Activated naive CD4-positive, alpha-beta T cell treated with anti-CD3 and anti-CD28 coated beads for 36 hours (primary cell): ENCODE measurements at regions not wholly inside any gene's neighbourhood (a gene's known extent, or its start where the extent isn't known, plus 50 kb on each side); places are given as distances from the start of the nearest gene placed in this dataset. TPM values are rescaled to one million over a fixed set of nuclear protein-coding genes. Genes with fewer than 3 reads are reported as not detected.

Source experiments
- CTCF ChIA-PET: fragments of 350-600 bp; sonication (Branson Sonifier 250); formaldehyde crosslinking; loops from one replicate; lab custom pipeline; 2021; ENCODE audit warnings: antibody characterized with exemption; lab: Charles Lee
- DNase-seq: peaks from one replicate; pipeline ENCODE4 v3.0.0-alpha.2; 2020
- H3K27ac Mint-ChIP-seq: one replicate; pipeline ENCODE4 v1.8.0; 2021; ENCODE audit warnings: mild to moderate bottlenecking, mixed read lengths
- H3K27me3 Mint-ChIP-seq: one replicate; pipeline ENCODE4 v1.8.0; 2021; ENCODE audit warnings: low read depth, mixed read lengths
- H3K36me3 Mint-ChIP-seq: one replicate; pipeline ENCODE4 v1.8.0; 2021; ENCODE audit warnings: low read depth, mixed read lengths
- H3K4me1 Mint-ChIP-seq: one replicate; pipeline ENCODE4 v1.8.0; 2021; ENCODE audit warnings: low read depth, mixed read lengths
- H3K4me3 Mint-ChIP-seq: one replicate; pipeline ENCODE4 v1.8.0; 2021; ENCODE audit warnings: mild to moderate bottlenecking, moderate library complexity, mixed read lengths
- H3K9me3 Mint-ChIP-seq: one replicate; pipeline ENCODE4 v1.8.0; 2021; ENCODE audit warnings: mixed read lengths
- intact Hi-C: fragments of 100-400 bp; cut with micrococcal nuclease; formaldehyde crosslinking; loops from one replicate; pipeline ENCODE4 v1.15.1; 2023
- microRNA-seq: library from miRNA; unstranded; fragments of <30 nt; microRNA quantifications from one replicate; pipeline ENCODE4 v1.2.0, GENCODE V29; 2022; ENCODE audit warnings: borderline microRNAs expressed, borderline replicate concordance

DNA sequence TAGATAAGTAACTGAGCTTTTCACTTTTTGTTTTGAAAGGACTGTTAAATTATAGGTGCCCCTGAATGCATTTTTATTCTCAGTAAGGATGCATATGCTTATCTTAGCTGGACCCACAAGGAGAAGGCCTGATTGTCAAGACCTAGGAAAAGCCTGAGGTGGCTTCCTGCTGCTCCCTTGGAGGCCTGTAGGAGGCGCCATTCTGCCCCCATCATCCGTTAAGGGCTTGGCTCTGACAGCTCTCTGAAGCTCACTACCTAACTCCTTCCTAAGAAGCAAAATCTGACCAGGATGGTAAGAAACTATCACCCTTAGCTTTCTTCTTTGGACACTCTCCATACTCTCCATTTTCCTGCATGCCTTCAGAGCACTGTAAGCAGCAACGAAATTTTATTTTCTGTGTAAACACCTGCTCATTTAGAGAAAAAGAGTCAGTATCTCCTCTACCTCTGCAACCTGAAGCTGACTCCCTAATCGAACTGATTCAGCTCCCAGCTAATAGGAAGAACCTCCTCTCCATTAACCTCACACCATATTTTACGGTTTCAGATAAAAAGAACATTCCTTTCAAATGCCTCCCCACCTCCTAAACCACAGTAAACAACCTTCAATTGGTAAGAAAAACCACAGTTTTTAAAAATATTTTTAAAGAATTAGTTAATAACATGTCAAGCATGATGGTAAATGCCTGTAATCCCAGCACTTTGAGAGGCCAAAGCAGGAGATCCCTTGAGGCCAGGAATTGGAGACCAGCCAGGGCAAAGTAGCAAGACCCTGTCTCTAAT, 73.4 kb upstream of the EDNRA start:
- Mint-ChIP-seq H3K4me1 (no peaks in the 10 kb centered on the region), H3K27ac (no peak overlapping the region), H3K9me3 (peaks cover 2% of the 10 kb centered on the region), H3K4me3 (no peak overlapping the region), H3K36me3 (no peaks in the 10 kb centered on the region), H3K27me3 (peaks cover 4% of the 10 kb centered on the region)
- no peak for DNase-seq
- intact Hi-C loops = no loop called here
- CTCF ChIA-PET = interaction anchor here (0.6 to 0.7 kb wide), 2 partner anchors 126 to 246 kb away, joined by 3 read pairs; no protein-coding TSS in a partner anchor

DNA sequence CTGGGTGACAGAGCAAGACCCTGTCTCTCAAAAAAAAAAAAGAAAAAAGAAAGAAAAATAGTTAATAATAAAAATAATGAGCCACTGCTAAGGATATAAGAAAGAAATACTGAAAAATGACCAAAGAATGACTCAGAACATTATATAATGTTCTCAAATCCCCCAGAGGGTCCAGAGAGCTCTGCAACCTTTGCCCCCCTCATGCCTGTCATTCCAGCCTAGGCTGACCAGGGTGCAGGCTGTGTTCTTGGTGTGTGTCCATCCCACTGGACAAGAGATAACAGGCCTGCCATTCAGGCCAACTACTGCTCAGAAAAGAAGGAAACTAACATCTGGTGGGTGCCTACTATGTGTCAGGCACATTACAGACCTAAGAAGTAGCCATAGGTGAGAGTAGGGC, 72.7 kb upstream of the EDNRA start:
- CTCF ChIA-PET = interaction anchor here (0.6 kb wide), 1 partner anchor 125 kb away, joined by 3 read pairs; no protein-coding TSS in a partner anchor
- intact Hi-C loops = no loop called here
- no peak overlapping the region for H3K27ac Mint-ChIP-seq
- H3K9me3 Mint-ChIP-seq = peaks cover 2% of the 10 kb centered on the region
- H3K36me3 Mint-ChIP-seq = no peaks in the 10 kb centered on the region
- H3K4me3 Mint-ChIP-seq = no peak overlapping the region
- no peak for DNase-seq
- H3K4me1 Mint-ChIP-seq = no peaks in the 10 kb centered on the region
- H3K27me3 Mint-ChIP-seq = peaks cover 4% of the 10 kb centered on the region

DNA sequence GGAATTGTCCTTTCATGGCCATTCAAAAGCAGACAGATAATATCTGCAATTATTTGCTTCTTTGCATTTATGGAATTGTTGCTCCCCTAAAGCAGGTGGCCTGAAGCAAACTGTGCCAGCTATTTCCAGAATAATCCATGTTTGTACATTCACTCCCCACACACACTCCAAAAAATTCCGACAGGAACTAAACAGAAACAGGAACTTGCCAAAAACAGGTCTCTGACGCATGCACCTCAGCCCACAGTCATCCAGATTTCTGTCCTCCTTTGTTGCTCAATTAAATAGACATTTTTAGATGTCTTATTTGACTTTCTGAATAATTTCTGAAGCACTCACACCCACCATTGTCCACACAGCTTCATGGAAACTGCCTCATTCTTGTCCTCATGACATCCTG, 71.5 kb upstream of the EDNRA start:
- CTCF ChIA-PET = no interaction called here
- no peaks in the 10 kb centered on the region for H3K36me3 Mint-ChIP-seq

DNA sequence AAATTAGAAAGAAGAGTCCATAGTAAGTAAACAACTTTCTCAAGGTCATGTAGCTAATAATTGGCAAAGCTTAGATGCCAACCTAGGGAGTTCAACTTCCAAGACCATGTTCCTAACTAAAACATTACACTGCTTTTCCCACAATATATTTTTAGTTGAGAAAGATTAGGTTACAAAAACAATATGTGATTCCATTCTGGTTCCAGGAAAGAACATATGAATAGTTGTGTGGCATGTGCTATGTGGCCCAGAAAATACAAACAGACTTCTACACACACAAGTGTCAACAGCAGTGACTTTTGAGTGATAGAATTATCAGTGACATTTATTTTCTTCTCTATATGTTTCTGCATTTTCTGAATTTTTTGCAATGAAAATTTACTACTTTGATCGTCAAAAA, 62.7 kb upstream of the EDNRA start:
- CTCF ChIA-PET = no interaction called here
- no peaks in the 10 kb centered on the region for H3K27me3 Mint-ChIP-seq
- no peaks in the 10 kb centered on the region for H3K36me3 Mint-ChIP-seq
- H3K27ac Mint-ChIP-seq = no peak overlapping the region
- DNase-seq = no peak
- no peaks in the 10 kb centered on the region for H3K4me1 Mint-ChIP-seq
- H3K9me3 Mint-ChIP-seq = peaks cover 2% of the 10 kb centered on the region
- no peak overlapping the region for H3K4me3 Mint-ChIP-seq
- intact Hi-C loops = no loop called here

More for the DNA sequence above, 71.5 kb upstream of the EDNRA start:
- intact Hi-C loops = no loop called here
- Mint-ChIP-seq H3K4me3 (no peak overlapping the region), H3K27me3 (peaks cover 4% of the 10 kb centered on the region), H3K4me1 (no peaks in the 10 kb centered on the region), H3K9me3 (peaks cover 4% of the 10 kb centered on the region), H3K27ac (no peak overlapping the region)
- no peak for DNase-seq

DNA sequence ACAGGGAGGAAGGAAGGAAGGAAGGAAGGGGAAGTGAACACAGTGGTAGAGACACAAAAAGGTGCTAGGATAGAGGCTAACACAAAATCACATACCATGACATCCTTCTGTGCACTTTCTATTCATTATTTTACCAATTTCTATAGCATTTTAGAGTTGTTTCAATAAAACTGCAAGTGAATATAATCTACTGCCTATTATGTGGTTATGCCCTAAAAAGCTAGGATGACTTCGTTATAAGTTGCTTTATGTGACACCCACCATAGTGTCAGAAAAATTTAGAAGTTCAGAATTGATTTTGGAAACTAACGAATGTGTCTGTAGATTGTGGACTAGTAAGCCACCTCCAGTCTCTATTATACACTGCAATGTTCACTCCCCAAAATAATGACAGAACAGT, 59.4 kb upstream of the EDNRA start:
- H3K9me3 Mint-ChIP-seq = no peaks in the 10 kb centered on the region
- intact Hi-C loops = no loop called here
- H3K27ac Mint-ChIP-seq = no peak overlapping the region
- DNase-seq = no peak
- no peaks in the 10 kb centered on the region for H3K27me3 Mint-ChIP-seq
- H3K4me1 Mint-ChIP-seq = no peaks in the 10 kb centered on the region
- H3K4me3 Mint-ChIP-seq = no peak overlapping the region
- no peaks in the 10 kb centered on the region for H3K36me3 Mint-ChIP-seq
- CTCF ChIA-PET = no interaction called here

DNA sequence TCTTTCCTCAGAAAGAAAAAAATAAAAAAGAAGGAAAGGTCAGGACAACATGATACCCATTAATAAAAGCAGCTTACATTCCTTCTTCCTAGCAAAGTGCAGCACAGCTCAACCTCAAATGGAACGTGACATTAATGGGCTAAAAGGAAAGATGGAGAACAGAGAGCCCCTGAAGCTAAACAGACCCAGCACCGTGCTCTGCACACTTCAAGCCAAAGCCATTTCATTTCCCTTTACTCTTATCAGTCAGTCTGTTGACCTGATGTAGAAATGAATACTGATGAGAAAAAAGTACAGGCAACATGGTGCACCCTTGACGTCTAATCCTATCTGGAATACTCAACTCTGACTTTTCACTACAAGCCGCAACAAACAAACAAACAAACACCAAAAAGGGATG, 57.7 kb upstream of the EDNRA start:
- CTCF ChIA-PET = no interaction called here
- peaks cover 2% of the 10 kb centered on the region for H3K27me3 Mint-ChIP-seq

DNA sequence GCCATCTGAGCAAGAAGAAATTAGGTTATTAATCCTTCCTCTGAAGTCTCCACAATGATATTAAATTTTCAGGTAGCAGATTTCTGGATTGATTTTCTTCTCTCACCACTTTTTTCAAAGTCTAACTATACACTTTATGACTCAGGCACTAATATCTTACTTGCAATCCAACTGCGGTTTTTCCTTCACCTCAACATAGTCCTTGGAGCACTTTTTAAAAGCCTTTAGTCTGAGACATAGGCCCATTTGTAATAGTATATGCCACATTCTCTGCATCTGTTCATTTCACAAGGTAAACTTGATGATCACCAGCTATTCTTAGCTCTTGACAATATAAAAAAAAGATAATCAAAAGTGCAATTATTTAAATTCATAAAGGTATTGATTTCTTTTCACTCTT, 55.9 kb upstream of the EDNRA start:
- no peak for DNase-seq
- no peaks in the 10 kb centered on the region for H3K9me3 Mint-ChIP-seq
- H3K36me3 Mint-ChIP-seq = no peaks in the 10 kb centered on the region
- CTCF ChIA-PET = no interaction called here
- intact Hi-C loops = no loop called here
- no peaks in the 10 kb centered on the region for H3K4me1 Mint-ChIP-seq
- H3K4me3 Mint-ChIP-seq = no peak overlapping the region
- peaks cover 2% of the 10 kb centered on the region for H3K27me3 Mint-ChIP-seq
- no peak overlapping the region for H3K27ac Mint-ChIP-seq

More for the DNA sequence above, 57.7 kb upstream of the EDNRA start:
- Mint-ChIP-seq H3K36me3 (no peaks in the 10 kb centered on the region), H3K27ac (no peak overlapping the region), H3K4me3 (no peak overlapping the region), H3K9me3 (no peaks in the 10 kb centered on the region), H3K4me1 (no peaks in the 10 kb centered on the region)
- intact Hi-C loops = no loop called here
- DNase-seq = no peak

DNA sequence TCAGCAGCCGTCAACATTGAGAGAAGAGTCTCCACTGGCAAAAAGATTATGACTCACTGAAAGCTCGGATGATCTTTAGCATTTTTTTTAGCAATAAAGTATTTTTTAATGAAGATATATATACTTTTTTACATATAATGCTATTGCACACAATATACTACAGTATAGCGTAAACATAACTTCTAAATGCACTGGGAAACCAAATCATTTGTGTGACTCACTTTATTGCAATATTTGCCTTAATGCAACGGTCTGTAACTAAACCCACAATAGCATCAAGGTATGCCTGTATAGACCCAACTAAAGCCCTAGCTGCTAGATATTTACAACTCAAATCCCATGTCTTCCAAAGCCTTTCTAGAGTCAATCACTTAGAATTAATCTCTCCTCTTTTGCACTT, 52.3 kb upstream of the EDNRA start:
- Mint-ChIP-seq H3K36me3 (no peaks in the 10 kb centered on the region), H3K27ac (no peak overlapping the region), H3K9me3 (peaks cover 3% of the 10 kb centered on the region), H3K4me3 (no peak overlapping the region), H3K27me3 (peaks cover 2% of the 10 kb centered on the region), H3K4me1 (no peaks in the 10 kb centered on the region)
- no peak for DNase-seq
- intact Hi-C loops = no loop called here
- CTCF ChIA-PET = no interaction called here

DNA sequence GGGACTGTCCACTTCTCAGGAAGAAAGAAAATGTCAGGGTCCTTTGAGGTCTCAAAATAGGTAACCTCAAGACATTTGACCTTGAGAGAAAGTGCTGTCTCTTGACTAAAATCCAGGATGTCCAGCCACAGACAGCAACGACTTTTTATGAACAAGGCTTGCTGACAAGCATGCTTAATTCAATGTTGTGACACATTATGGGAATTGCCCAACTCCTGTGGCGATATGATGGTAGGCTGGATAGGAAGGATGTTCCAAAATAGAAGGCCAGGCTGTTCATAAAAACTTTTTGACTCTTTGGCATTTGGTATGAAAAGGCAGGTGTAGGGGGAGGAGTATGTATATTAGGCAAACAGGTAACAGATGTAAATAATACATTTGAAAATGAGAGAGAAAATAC, 50.8 kb upstream of the EDNRA start:
- Mint-ChIP-seq H3K27ac (no peak overlapping the region), H3K36me3 (no peaks in the 10 kb centered on the region), H3K27me3 (peaks cover 2% of the 10 kb centered on the region), H3K4me1 (no peaks in the 10 kb centered on the region), H3K4me3 (no peak overlapping the region), H3K9me3 (peaks cover 3% of the 10 kb centered on the region)
- no peak for DNase-seq
- intact Hi-C loops = no loop called here
- CTCF ChIA-PET = no interaction called here

Small RNA genes lying in the stretch of these regions (microRNA-seq; reads per million reads assigned to microRNA genes)
- not detected for gene MIR548G
